GM21717 (cell line): ENCODE measurements at regions not wholly inside any gene's neighbourhood (a gene's known extent, or its start where the extent isn't known, plus 50 kb on each side); places are given as distances from the start of the nearest gene placed in this dataset.
"Not testable (repeated sequence)": the region's sequence is repeated elsewhere in the genome, so short reads cannot be mapped to it uniquely, and the experiment has no call there.

Experiments used
- ATAC-seq: cut with Tn5 transposase; IDR thresholded peaks from one replicate; pipeline ENCODE4 v1.9.1; 2021; ENCODE audit warnings: mild to moderate bottlenecking, moderate library complexity; ENCODE audit not compliant: unreplicated experiment

GRCh38 chr11:109041876-109042275 is 377.0 kb downstream of the DDX10 start:
- ATAC-seq = no peak

DNA sequence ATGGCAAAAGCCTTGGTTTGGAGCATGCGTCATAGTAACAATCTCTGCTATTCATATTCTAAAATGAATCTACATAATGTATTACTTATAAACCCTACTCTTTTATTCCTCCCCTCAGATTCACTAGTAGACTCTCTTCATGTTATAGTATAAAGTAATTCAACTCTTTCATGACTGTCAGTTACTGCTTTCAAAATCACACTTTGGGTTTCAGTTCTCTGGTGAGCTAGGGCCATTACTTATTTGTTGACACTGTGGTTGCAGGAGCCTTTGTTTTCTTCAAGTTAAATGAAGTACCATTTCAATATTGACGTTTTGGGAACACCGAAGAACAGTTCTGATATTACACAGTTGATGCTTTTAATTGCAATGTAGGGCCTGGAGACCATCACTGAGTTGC is 378.4 kb downstream of the DDX10 start:
- no peak for ATAC-seq

- ATAC-seq = no peak
Measured at GRCh38 chr11:109046284-109046992, 375.6 kb upstream of the C11orf87 start.

DNA sequence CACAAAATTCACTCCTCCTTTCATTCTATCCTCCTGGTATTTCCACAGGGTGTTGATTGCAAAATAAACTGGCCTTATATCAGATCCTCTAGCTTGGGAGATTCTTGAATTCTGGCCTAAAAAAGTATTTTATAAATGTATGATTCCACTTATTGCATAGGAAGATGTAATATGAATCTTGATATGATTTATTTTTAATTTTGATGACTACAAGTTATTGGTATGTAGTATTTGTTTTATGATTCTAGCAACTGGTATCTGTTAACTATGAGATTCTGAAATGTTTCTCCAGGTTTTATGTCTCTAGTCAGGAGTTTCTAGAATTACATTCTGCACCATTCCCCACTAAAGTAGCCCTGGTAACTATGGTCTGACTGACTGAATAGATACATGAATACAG is 373.9 kb upstream of the C11orf87 start:
- no peak for ATAC-seq

- ATAC-seq = no peak
Measured at GRCh38 chr11:109051200-109051599, 370.8 kb upstream of the C11orf87 start.

GRCh38 chr11:109059402-109059801 is 362.6 kb upstream of the C11orf87 start:
- ATAC-seq = no peak

- no peak for ATAC-seq
Measured at GRCh38 chr11:109061394-109061793, 360.6 kb upstream of the C11orf87 start.

DNA sequence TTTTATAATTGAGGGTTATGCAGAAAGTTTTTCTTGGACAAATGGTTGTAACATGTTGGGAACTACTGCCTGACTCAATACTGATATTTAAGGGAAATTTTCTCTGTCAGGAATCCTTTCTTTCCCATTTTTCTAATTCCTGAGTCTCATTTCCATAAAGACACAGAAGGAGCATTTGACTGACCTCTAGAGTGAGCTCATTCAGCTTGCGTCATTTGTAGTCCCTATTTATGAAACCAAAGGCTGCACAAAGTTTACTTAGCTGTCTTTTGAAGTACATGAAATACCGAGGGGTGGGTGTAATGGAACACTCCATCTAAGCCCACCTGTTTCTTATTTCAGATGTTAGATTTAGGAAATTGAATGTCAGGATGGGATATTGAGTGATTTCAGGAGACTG is 359.5 kb upstream of the C11orf87 start:
- ATAC-seq = no peak

GRCh38 chr11:109062871-109063270 is 359.1 kb upstream of the C11orf87 start:
- ATAC-seq = no peak

DNA sequence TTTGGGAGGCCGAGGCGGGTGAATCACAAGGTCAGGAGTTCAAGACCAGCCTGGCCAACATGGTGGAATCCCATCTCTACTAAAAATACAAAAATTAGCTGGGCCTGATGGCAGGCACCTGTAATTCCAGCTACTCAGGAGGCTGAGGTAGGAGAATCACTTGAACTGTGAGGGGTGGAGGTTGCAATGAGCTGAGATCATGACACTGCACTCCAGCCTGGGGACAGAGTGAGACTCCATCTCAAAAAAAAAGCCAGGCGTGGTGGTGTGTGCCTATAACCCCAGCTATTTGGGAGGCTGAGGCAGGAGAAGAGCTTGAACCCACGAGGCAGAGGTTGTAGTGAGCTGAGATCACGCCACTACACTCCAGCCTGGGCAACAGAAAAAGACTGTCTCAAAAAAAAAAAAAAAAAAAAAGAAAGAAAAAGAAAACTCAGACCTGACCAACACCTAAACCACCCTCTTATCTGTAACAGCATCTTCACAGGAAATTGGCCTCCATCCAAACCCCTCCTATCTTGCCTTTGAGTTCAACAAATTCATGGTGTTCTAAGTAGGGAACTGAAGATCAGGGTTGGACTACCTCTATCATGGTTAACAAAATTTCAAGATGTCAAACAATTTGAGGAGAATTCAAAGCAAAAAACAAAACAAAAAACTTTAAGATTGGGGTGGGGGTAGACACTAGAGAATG is 357.2 kb upstream of the C11orf87 start:
- not testable (repeated sequence) for ATAC-seq

DNA sequence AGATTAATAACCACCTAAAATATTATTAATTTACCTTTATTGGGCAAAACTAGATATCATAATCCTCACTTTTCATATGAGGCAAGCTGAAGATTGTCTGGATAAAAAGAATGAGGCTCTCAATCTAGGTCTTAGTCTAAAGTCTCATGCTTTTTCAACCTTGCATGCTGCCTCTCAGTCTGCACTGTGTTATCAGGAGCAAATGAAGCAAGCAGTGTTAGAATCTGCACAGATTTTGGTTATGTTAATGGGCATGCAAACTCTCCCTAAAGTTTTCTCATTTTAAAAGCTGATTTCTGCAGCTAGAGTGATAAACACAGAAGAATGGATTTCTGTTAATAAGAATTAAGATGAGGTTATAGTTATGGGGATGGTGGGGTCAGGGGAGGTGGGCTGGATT is 350.7 kb upstream of the C11orf87 start:
- no peak for ATAC-seq

DNA sequence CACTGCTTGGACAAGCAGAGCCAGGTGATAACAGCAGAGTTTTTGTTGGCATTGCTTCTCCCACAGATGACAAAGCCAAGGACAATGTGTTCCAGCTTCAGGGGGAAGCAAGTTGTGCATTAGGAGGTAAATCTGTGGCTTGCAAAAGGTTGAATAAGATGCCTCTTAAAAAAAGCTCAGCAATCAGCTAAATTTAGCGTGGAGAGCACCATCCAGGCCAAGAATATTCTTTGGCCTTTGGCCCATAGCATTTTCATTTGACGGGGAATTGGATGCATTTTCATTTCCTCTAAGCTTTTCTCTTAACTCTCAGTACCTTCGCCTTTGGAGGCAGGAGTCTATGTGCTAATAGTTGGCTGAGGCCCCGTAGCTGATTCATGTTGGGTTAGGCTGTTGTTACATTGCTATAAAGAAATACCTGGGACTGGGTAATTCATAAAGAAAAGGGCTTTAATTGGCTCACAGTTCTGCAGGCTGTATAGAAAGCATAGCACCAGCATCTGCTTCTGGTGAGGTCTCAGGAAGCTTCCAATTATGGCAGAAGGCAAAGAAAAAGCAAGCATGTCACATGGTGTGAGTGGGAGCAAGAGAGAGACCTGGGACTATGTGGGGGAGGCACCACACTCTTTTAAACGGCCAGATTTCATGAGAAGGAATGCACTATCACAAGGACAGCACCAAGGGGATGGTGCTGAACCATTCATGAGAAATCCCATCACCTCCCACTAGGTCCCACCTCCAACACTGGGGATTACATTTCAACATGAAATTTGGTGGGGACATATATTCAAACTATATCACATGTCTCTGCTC is 350.1 kb upstream of the C11orf87 start:
- no peak for ATAC-seq

DNA sequence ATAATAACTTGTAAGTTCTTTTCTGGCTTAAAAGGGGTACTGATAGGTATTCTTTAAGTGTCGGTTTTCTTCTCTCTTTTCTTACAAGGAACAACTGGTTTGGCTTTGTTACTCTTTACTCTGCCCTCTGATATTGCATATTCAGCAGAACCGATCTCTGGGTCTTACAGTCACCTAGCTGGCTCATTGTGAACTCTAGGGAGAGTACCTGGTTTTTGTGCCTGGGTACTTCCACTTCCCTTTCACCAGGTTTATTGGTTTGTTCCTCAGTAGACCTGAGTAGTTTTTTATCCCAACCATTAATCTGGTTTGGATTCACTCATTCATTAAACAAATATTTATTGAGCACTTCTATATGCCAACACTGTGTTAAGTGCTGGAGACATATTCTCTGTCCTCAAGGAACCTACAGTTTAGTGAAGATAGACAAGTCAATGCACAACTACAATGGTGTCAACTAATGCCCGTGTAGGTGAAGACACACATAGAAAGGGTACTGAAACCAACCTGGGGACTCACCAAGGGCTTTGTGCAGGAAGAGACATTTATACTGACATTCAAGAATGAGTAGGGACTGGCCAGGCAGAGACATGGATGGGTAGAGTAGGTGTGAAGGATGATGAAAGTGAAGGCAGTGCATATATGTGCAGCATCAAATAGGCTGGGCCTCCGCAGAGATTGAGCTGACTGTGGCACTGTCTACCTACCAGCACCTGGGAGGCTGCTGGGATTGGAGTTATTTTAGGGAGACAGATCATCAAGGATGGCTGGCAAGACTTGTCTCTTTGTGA is 348.8 kb upstream of the C11orf87 start:
- ATAC-seq = no peak

GRCh38 chr11:109075976-109076375 is 346.0 kb upstream of the C11orf87 start:
- no peak for ATAC-seq

DNA sequence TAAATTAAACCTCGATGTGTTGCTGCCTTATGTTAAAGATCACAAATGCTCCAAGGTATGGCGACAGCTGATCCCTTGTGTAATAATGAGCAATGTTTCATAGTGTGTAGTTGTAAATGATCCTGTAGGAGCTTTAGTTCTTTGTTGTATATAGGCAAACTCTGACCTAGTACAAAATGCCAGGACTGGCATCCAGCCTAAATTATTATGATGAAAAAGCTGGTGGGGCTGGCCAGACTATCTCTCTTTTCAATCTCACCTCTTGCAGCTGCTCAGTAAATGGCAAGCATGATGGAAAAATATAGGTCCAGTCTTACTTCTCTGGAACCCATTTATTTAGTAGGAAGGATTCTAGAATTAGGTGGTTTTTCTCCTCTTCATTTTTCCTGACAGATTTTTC is 345.1 kb upstream of the C11orf87 start:
- no peak for ATAC-seq

GRCh38 chr11:109077291-109077920 is 344.6 kb upstream of the C11orf87 start:
- no peak for ATAC-seq

GRCh38 chr11:109085708-109086373 is 336.1 kb upstream of the C11orf87 start:
- ATAC-seq = no peak

GRCh38 chr11:109086931-109087330 is 335.1 kb upstream of the C11orf87 start:
- no peak for ATAC-seq

DNA sequence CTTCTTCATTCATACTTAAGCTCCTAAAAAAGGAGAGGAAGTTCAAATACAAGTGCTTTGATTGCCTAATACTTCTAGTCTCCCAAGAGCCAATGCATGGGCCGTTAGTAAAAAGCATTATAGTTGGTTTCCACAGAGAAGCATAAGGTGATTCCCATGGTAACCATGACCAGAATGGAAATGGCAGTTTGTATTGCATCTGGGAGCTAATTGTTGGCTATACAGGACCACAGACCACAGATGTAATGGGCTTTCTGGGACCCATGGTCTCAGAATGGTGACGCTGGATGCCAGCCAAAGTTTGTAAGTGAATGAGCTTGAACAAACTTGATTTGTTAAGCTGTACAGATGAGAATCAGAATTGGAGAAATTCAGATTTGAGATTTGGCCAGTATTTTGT is 333.9 kb upstream of the C11orf87 start:
- no peak for ATAC-seq

- no peak for ATAC-seq
Measured at GRCh38 chr11:109089144-109089543, 332.8 kb upstream of the C11orf87 start.
